Erythroblast (primary cell): ENCODE measurements at regions not wholly inside any gene's neighbourhood (a gene's known extent, or its start where the extent isn't known, plus 50 kb on each side); places are given as distances from the start of the nearest gene placed in this dataset.

Experiments used
- GATA1 ChIP-seq: IDR thresholded peaks from 2 replicates; pipeline ENCODE4 v1.6.1; 2011; ENCODE audit warnings: low read depth, mild to moderate bottlenecking, control low read depth, low read length, moderate library complexity
- POLR2A ChIP-seq: IDR thresholded peaks from 2 replicates; pipeline ENCODE4 v1.6.1; 2011; ENCODE audit warnings: mild to moderate bottlenecking, low read length

GRCh38 chr3:101077361-101078011, 84.3 kb upstream of the ABI3BP start:
- TF ChIP-seq POLR2A (no peak), GATA1 (no peak)
